Neuronal stem cell (in vitro differentiated cells): ENCODE measurements at regions not wholly inside any gene's neighbourhood (a gene's known extent, or its start where the extent isn't known, plus 50 kb on each side); places are given as distances from the start of the nearest gene placed in this dataset.
A peak's percentile ranks its signal among the peaks of the same experiment; 100 is the strongest.

ENCODE experiments used
- DNase-seq: peaks from one replicate; pipeline ENCODE4 v3.0.0-alpha.2; 2013; ENCODE audit warnings: low spot score
- H2AFZ ChIP-seq: one replicate; pipeline ENCODE4 v1.6.1; 2013; ENCODE audit warnings: mild to moderate bottlenecking, low read length, inconsistent platforms
- H2AK5ac ChIP-seq: 2 replicates; pipeline ENCODE4 v1.6.1; 2013; ENCODE audit warnings: low read depth, mild to moderate bottlenecking, inconsistent platforms, low read length, moderate library complexity, mixed read lengths
- H2BK120ac ChIP-seq: 2 replicates; pipeline ENCODE4 v1.6.1; 2013; ENCODE audit warnings: low read depth, mild to moderate bottlenecking, inconsistent platforms, low read length, moderate library complexity, mixed read lengths
- H2BK12ac ChIP-seq: one replicate; pipeline ENCODE4 v1.6.1; 2013; ENCODE audit warnings: low read length, inconsistent platforms
- H2BK15ac ChIP-seq: 2 replicates; pipeline ENCODE4 v1.6.1; 2013; ENCODE audit warnings: mild to moderate bottlenecking, low read length, inconsistent platforms, mixed read lengths
- H2BK5ac ChIP-seq: one replicate; pipeline ENCODE4 v1.6.1; 2013; ENCODE audit warnings: inconsistent platforms, mild to moderate bottlenecking, low read length, moderate library complexity
- H3K14ac ChIP-seq: one replicate; pipeline ENCODE4 v1.6.1; 2013; ENCODE audit warnings: low read length, inconsistent platforms
- H3K18ac ChIP-seq: 2 replicates; pipeline ENCODE4 v1.6.1; 2013; ENCODE audit warnings: low read length, inconsistent platforms
- H3K23ac ChIP-seq: 2 replicates; pipeline ENCODE4 v1.6.1; 2013; ENCODE audit warnings: low read depth, mild to moderate bottlenecking, mixed read lengths, low read length, inconsistent platforms; ENCODE audit not compliant: poor library complexity
- H3K27ac ChIP-seq: replicated peaks from 3 replicates; pipeline ENCODE4 v1.5.1; 2013; ENCODE audit warnings: low read length, inconsistent platforms
- H3K27me3 ChIP-seq, 3 experiments: 2 replicates each; pipeline ENCODE4 v1.6.1; 2013; ENCODE audit warnings: low read length in 3 of 3, mild to moderate bottlenecking in 2 of 3, inconsistent platforms in 1 of 3, low read depth in 1 of 3, mixed read lengths in 1 of 3, moderate library complexity in 1 of 3; ENCODE audit not compliant: control insufficient read depth in 3 of 3, insufficient read depth in 3 of 3
- H3K36me3 ChIP-seq, 2 donors: replicated peaks in 1 of 2; 2 replicates each; pipeline ENCODE4 v1.6.1; 2013; ENCODE audit warnings: low read length in 2 of 2; ENCODE audit not compliant: control insufficient read depth in 2 of 2, insufficient read depth in 2 of 2
- H3K4ac ChIP-seq: 2 replicates; pipeline ENCODE4 v1.6.1; 2013; ENCODE audit warnings: inconsistent platforms, mild to moderate bottlenecking, low read length, moderate library complexity
- H3K4me1 ChIP-seq, 2 donors: 1 replicate in 1 of 2; 2 replicates in 1 of 2; pipeline ENCODE4 v1.6.1; 2013; ENCODE audit warnings: low read length in 2 of 2, low read depth in 1 of 2; ENCODE audit not compliant: control insufficient read depth in 2 of 2, insufficient read depth in 1 of 2
- H3K4me2 ChIP-seq: one replicate; pipeline ENCODE4 v1.6.1; 2013; ENCODE audit warnings: mild to moderate bottlenecking, low read length, inconsistent platforms; ENCODE audit not compliant: insufficient read depth, poor library complexity, severe bottlenecking
- H3K4me3 ChIP-seq, 2 donors: 2 replicates each; pipeline ENCODE4 v1.5.1; 2013; ENCODE audit warnings: low read length in 2 of 2, mild to moderate bottlenecking in 2 of 2, inconsistent platforms in 1 of 2, moderate library complexity in 1 of 2
- H3K79me1 ChIP-seq: one replicate; pipeline ENCODE4 v1.6.1; 2013; ENCODE audit warnings: low read depth, mild to moderate bottlenecking, inconsistent platforms, low read length, moderate library complexity
- H3K9ac ChIP-seq: one replicate; pipeline ENCODE4 v1.6.1; 2013; ENCODE audit warnings: mild to moderate bottlenecking, low read depth, low read length, inconsistent platforms; ENCODE audit not compliant: poor library complexity
- H3K9me3 ChIP-seq, 2 donors: replicated peaks in 1 of 2; 2 replicates each; pipeline versions ENCODE3 to v1.6.1; 2013; ENCODE audit warnings: low read length in 2 of 2, mild to moderate bottlenecking in 2 of 2, inconsistent platforms in 1 of 2, low read depth in 1 of 2, mixed read lengths in 1 of 2, moderate library complexity in 1 of 2; ENCODE audit not compliant: control insufficient read depth in 2 of 2, insufficient read depth in 1 of 2
- H4K8ac ChIP-seq: one replicate; pipeline ENCODE4 v1.6.1; 2013; ENCODE audit warnings: low read depth, mild to moderate bottlenecking, inconsistent platforms, low read length, moderate library complexity
- H4K91ac ChIP-seq: one replicate; pipeline ENCODE4 v1.6.1; 2013; ENCODE audit warnings: low read length, low read depth, mild to moderate bottlenecking, inconsistent platforms; ENCODE audit not compliant: poor library complexity
- WGBS, 2 donors: extraction: QIAGEN DNeasy Blood & Tissue Kit; methylation state at CpG; one replicate each; pipeline ENCODE4 v1.1.7; 2013; ENCODE audit warnings: missing lambda C conversion rate in 2 of 2, mixed read lengths in 1 of 2; ENCODE audit not compliant: insufficient read length in 2 of 2, insufficient replicate concordance in 1 of 2; ENCODE audit errors: extremely low coverage in 2 of 2; 5-methylcytosine and 5-hydroxymethylcytosine counted together

GRCh38 chr13:54836273-54836672, 1807.7 kb downstream of the OLFM4 start:
- Histone ChIP-seq H2AK5ac (no peak overlapping the region), H3K4me2 (no peak overlapping the region), H2BK12ac (no peak overlapping the region), H3K4me3 (no peak overlapping the region), H3K9me3 (no peaks in the 10 kb centered on the region), H2BK15ac (no peak overlapping the region), H2AFZ (no peak overlapping the region), H3K79me1 (no peaks in the 10 kb centered on the region), H3K9ac (no peak overlapping the region), H3K4ac (no peak overlapping the region), H4K8ac (no peak overlapping the region), H3K14ac (no peak overlapping the region), H2BK120ac (no peak overlapping the region), H3K36me3 (no peaks in the 10 kb centered on the region), H3K4me1 (no peaks in the 10 kb centered on the region), H3K23ac (no peak overlapping the region), H3K27ac (no peak overlapping the region), H3K27me3 (no peaks in the 10 kb centered on the region), H2BK5ac (no peak overlapping the region), H3K18ac (no peak overlapping the region), H4K91ac (no peak overlapping the region)
- no CpG with 5 or more reads among the region's 4 CpGs for WGBS, 2 donors
- DNase-seq = no peak

GRCh38 chr13:54841682-54842081, 1813.1 kb downstream of the OLFM4 start:
- H3K27ac ChIP-seq = no peak overlapping the region
- no peak overlapping the region for H2BK5ac ChIP-seq
- no peak for DNase-seq
- H3K4me3 ChIP-seq = no peak overlapping the region
- H2BK15ac ChIP-seq = no peak overlapping the region
- H3K14ac ChIP-seq = no peak overlapping the region
- peak overlapping the region; percentile 50 for H2AFZ ChIP-seq
- no peaks in the 10 kb centered on the region for H3K79me1 ChIP-seq
- no peak overlapping the region for H4K8ac ChIP-seq
- no peak overlapping the region for H2AK5ac ChIP-seq
- no peak overlapping the region for H3K23ac ChIP-seq
- H4K91ac ChIP-seq = no peak overlapping the region
- no peaks in the 10 kb centered on the region for H3K36me3 ChIP-seq
- H3K4ac ChIP-seq = no peak overlapping the region
- peaks cover 0 to 2% of the 10 kb centered on the region in 2 donors for H3K4me1 ChIP-seq
- H3K27me3 ChIP-seq = no peaks in the 10 kb centered on the region
- no peak overlapping the region for H3K18ac ChIP-seq
- no peak overlapping the region for H2BK120ac ChIP-seq
- H3K4me2 ChIP-seq = no peak overlapping the region
- H3K9ac ChIP-seq = no peak overlapping the region
- H3K9me3 ChIP-seq = no peaks in the 10 kb centered on the region
- no peak overlapping the region for H2BK12ac ChIP-seq

GRCh38 chr13:54845351-54845965, 1816.8 kb downstream of the OLFM4 start:
- H2BK120ac ChIP-seq = no peak overlapping the region
- H3K4me1 ChIP-seq = peaks cover 0 to 2% of the 10 kb centered on the region in 2 donors
- no peaks in the 10 kb centered on the region for H3K79me1 ChIP-seq
- no peak overlapping the region for H3K4me3 ChIP-seq
- no peak overlapping the region for H3K27ac ChIP-seq
- H3K18ac ChIP-seq = no peak overlapping the region
- H3K9me3 ChIP-seq = no peaks in the 10 kb centered on the region
- H2BK15ac ChIP-seq = no peak overlapping the region
- H4K8ac ChIP-seq = no peak overlapping the region
- H4K91ac ChIP-seq = no peak overlapping the region
- no peak overlapping the region for H3K14ac ChIP-seq
- no peak for DNase-seq
- H2BK5ac ChIP-seq = no peak overlapping the region
- H2AK5ac ChIP-seq = no peak overlapping the region
- H3K36me3 ChIP-seq = no peaks in the 10 kb centered on the region
- no peak overlapping the region for H2BK12ac ChIP-seq
- peak overlapping the region; percentile 61 for H2AFZ ChIP-seq
- whole genome bisulfite sequencing, 2 donors = no CpG with 5 or more reads among the region's 6 CpGs
- H3K4me2 ChIP-seq = no peak overlapping the region
- H3K23ac ChIP-seq = no peak overlapping the region
- no peak overlapping the region for H3K9ac ChIP-seq
- no peak overlapping the region for H3K4ac ChIP-seq
- H3K27me3 ChIP-seq = no peaks in the 10 kb centered on the region

- H2AK5ac ChIP-seq = no peak overlapping the region
- H3K4me3 ChIP-seq = no peak overlapping the region
- no peak overlapping the region for H3K14ac ChIP-seq
- no peak overlapping the region for H2BK5ac ChIP-seq
- no peak overlapping the region for H3K4ac ChIP-seq
- H3K9me3 ChIP-seq = no peaks in the 10 kb centered on the region
- no peaks in the 10 kb centered on the region for H3K36me3 ChIP-seq
- H3K4me1 ChIP-seq = no peaks in the 10 kb centered on the region
- no peaks in the 10 kb centered on the region for H3K79me1 ChIP-seq
- H2AFZ ChIP-seq = no peak overlapping the region
- no peak overlapping the region for H2BK12ac ChIP-seq
- no peak overlapping the region for H4K91ac ChIP-seq
- no peak for DNase-seq
- H3K4me2 ChIP-seq = no peak overlapping the region
- H3K27me3 ChIP-seq = no peaks in the 10 kb centered on the region
- no peak overlapping the region for H3K23ac ChIP-seq
- H2BK15ac ChIP-seq = no peak overlapping the region
- no peak overlapping the region for H3K18ac ChIP-seq
- H4K8ac ChIP-seq = no peak overlapping the region
- no peak overlapping the region for H2BK120ac ChIP-seq
- no peak overlapping the region for H3K9ac ChIP-seq
- no peak overlapping the region for H3K27ac ChIP-seq
Measured at GRCh38 chr13:54852831-54853230, 1824.2 kb downstream of the OLFM4 start.
